IgD-negative memory B cell (primary cell): ENCODE measurements at regions not wholly inside any gene's neighbourhood (a gene's known extent, or its start where the extent isn't known, plus 50 kb on each side); places are given as distances from the start of the nearest gene placed in this dataset.
"Not testable (repeated sequence)": the region's sequence is repeated elsewhere in the genome, so short reads cannot be mapped to it uniquely, and the experiment has no call there.

Experiments
- H3K27ac Mint-ChIP-seq, 3 donors: one replicate each; pipeline ENCODE4 v1.8.0; 2020 to 2022; ENCODE audit warnings: mild to moderate bottlenecking in 3 of 3, mixed read lengths in 3 of 3, moderate library complexity in 1 of 3
- H3K27me3 Mint-ChIP-seq: one replicate; pipeline ENCODE4 v1.8.0; 2021; ENCODE audit warnings: mixed read lengths
- H3K36me3 Mint-ChIP-seq: one replicate; pipeline ENCODE4 v1.8.0; 2020; ENCODE audit warnings: mild to moderate bottlenecking, mixed read lengths
- H3K4me1 Mint-ChIP-seq, 3 donors: one replicate each; pipeline ENCODE4 v1.8.0; 2020 to 2022; ENCODE audit warnings: mixed read lengths in 3 of 3, mild to moderate bottlenecking in 1 of 3
- H3K4me3 Mint-ChIP-seq, 4 donors: one replicate each; pipeline ENCODE4 v1.8.0; 2020 to 2022; ENCODE audit warnings: mild to moderate bottlenecking in 4 of 4, mixed read lengths in 4 of 4, moderate library complexity in 3 of 4
- H3K9me3 Mint-ChIP-seq, 3 donors: one replicate each; pipeline ENCODE4 v1.8.0; 2020 to 2021; ENCODE audit warnings: mixed read lengths in 3 of 3, mild to moderate bottlenecking in 1 of 3

DNA sequence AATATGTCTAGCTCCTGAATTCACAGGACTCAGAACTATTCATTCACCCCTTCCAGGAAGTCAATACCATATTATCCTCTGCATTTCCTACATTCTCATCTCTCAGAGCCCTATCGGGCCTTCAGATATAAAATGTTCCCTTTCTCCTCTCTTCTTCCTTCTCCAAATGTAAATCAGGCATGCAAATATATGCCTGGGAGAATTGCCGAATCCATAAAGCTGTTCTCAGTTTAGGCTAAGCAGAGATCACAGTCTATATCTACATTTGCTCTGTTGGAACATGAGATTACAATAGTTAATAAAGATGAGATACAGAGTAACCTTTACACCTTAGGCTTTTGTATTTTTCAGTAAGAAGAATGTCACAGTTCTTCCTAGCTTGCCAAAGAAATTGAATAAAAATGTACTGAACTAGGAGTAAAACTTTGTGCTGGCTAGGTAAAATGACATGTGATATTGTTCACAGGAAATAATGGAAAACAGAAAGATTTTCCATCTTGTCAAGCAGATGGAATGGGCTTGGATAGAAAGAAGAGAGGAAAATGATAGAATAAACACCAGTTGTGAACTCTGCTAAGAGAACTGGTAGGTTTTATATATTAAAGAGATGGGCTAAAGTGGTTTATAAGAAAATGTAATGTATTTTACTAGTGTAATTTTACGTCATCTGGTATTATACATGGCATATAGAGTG is 161.5 kb downstream of the NRIP1 start:
- H3K4me1 Mint-ChIP-seq, result peaks cover 3 to 12% (median 7%) of the 10 kb centered on the region in 3 donors
- H3K36me3 Mint-ChIP-seq, result no peaks in the 10 kb centered on the region
- no peaks in the 10 kb centered on the region for H3K27me3 Mint-ChIP-seq
- H3K9me3 Mint-ChIP-seq, result no peaks in the 10 kb centered on the region
- peak overlapping the region in 1 of 3 donors; percentile 29 for H3K27ac Mint-ChIP-seq
- H3K4me3 Mint-ChIP-seq, result no peak overlapping the region

DNA sequence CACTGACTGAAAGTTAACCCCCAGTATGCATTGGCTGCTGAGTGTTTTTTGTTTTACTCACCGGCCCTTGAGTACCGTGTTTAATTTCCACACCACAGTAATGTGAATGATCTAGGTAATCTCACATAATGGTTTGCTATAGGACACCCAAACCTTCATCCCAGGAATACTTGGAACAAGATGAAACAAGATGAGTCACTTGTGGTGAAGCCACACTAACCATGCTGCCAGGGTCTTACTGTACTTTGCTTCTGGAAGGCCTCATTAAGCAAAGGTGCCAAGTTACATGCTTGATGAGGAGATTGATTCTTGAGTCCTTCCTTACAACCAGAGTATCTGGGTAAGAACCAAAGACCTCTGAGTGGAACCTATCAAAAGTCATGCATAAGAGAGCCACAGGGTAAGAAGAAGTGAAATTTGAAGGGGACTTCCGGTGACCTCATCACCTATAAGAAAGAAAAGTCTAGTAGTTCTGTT is 163.3 kb downstream of the NRIP1 start:
- Mint-ChIP-seq H3K27ac (peak overlapping the region in 1 of 3 donors; percentile 10), H3K36me3 (no peaks in the 10 kb centered on the region), H3K4me3 (no peak overlapping the region), H3K4me1 (peaks cover 3 to 12% (median 7%) of the 10 kb centered on the region in 3 donors), H3K27me3 (no peaks in the 10 kb centered on the region), H3K9me3 (no peaks in the 10 kb centered on the region)

DNA sequence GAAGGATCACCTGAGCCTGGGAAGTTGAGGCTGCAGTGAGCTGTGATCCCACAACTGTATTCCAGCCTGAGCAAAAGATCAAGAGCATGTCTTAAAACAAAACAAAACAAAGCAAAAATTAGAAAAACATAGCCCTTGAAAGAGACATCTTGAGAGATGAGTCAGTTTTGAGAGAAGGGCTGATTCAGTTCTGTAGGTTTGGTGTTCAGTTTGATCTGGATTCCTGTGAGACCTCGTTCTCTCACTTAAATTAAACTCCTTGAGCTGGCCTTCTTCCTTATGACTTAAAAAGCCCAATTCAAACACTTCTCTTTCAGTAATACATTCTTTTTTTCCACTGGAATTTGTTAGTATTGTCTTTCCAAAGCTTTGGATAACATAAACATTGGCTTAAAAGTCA is 164.2 kb downstream of the NRIP1 start:
- Mint-ChIP-seq H3K4me3 (no peak overlapping the region), H3K27ac (peak overlapping the region in 1 of 3 donors; percentile 28)

DNA sequence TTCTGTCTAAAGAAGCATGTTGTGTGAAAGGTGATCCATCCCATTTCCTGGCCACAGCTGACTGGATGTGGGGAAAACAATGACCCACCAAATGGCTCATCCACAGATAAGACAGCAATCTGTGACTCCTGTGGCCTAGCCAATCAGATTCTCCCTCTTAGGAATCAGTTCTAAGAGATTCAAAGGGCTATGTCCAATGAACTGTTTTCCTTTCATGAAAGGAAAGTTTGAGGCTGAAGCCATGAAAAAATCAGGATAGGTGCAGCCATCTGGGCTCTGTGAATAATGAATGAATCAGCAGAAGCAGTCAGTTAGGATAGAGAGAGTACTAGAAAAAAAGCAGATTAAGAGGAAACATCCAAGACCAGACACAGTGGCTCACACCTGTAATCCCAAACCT is 164.7 kb downstream of the NRIP1 start:
- Mint-ChIP-seq H3K27me3 (no peaks in the 10 kb centered on the region), H3K4me3 (no peak overlapping the region), H3K27ac (peak overlapping the region in 1 of 3 donors; percentile 28), H3K4me1 (peaks cover 3 to 12% (median 7%) of the 10 kb centered on the region in 3 donors), H3K9me3 (no peaks in the 10 kb centered on the region), H3K36me3 (no peaks in the 10 kb centered on the region)

More for the DNA sequence above, 164.2 kb downstream of the NRIP1 start:
- Mint-ChIP-seq H3K9me3 (no peaks in the 10 kb centered on the region), H3K27me3 (no peaks in the 10 kb centered on the region), H3K36me3 (no peaks in the 10 kb centered on the region), H3K4me1 (peaks cover 3 to 12% (median 7%) of the 10 kb centered on the region in 3 donors)

DNA sequence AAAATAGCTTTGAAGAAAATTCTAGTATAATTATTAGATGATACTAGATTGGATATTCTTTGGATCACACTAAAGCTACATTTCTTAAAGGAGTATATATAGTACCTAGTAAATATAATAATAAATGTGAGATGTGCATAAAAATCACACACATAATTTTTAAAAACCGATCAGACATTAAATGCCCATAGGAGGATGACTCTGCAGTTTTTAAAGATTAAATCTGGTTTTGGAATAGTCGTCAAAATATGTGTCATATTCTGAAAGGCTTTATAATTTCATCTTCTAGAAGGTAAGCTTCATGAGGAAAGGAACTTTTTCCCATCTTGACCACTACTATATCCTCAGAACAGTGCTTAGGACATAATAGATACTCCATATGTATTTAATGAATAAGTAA is 169.0 kb downstream of the NRIP1 start:
- H3K27ac Mint-ChIP-seq, result no peak overlapping the region
- peaks cover 0 to 5% (median 0%) of the 10 kb centered on the region in 3 donors for H3K4me1 Mint-ChIP-seq
- H3K27me3 Mint-ChIP-seq, result peaks cover 2% of the 10 kb centered on the region
- no peaks in the 10 kb centered on the region for H3K36me3 Mint-ChIP-seq
- no peaks in the 10 kb centered on the region for H3K9me3 Mint-ChIP-seq
- H3K4me3 Mint-ChIP-seq, result no peak overlapping the region

DNA sequence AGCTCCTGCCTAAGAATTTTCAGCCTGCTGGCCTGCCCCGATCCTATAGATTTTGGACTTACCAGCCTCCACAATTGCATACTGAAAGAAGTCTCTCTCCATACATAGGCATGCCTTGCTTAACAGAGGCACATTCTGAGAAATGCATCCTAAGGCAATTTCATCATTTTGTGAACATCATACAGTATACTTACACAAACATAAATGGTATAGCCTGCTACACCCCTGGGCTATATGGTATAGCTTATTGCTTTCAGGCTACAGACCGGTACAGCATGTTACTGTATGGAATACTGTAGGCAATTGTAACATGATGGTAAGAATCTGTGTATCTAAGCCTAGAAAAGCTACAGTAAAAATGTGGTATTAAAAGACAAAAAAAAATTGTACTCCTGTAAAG is 174.7 kb downstream of the NRIP1 start:
- Mint-ChIP-seq H3K4me1 (peaks cover 0 to 4% (median 4%) of the 10 kb centered on the region in 3 donors), H3K27me3 (peaks cover 2% of the 10 kb centered on the region), H3K4me3 (no peak overlapping the region), H3K9me3 (no peaks in the 10 kb centered on the region), H3K36me3 (no peaks in the 10 kb centered on the region), H3K27ac (no peak overlapping the region)

DNA sequence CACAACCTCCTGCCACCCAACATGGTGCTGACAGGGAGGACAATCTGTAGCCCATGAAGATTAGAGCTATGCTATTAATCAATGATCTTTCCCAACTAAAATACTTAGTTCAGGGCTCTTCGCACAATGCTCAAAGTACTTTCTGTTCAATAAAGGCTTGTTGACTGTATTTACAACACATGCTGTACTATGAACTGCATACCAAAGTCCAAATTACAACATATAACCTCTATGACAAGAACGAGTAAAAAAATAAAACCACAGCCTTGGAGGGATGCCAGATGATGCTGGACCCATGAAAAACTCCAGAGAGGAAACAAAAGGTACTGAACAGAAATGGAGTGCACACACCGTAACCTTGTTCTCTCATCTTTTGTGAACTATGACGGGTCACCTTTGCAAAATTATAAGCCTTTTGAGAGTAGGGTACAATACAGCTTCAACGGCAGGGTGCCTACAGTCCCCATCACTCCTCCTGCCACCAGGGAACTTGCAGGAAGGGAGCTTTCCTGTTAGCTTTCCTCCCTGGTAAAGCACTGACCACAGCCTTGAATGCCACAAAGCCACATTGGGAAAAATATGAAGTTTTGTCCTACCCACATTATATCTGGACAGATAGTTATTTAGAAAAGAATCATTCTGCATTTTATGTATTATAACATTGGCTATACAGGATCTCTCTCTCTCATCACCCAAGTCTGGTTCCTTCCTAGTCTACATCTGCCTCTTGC is 175.6 kb downstream of the NRIP1 start:
- H3K4me3 Mint-ChIP-seq, result no peak overlapping the region
- no peaks in the 10 kb centered on the region for H3K9me3 Mint-ChIP-seq
- no peaks in the 10 kb centered on the region for H3K36me3 Mint-ChIP-seq
- no peak overlapping the region for H3K27ac Mint-ChIP-seq
- H3K4me1 Mint-ChIP-seq, result peaks cover 0 to 4% (median 4%) of the 10 kb centered on the region in 3 donors
- H3K27me3 Mint-ChIP-seq, result peaks cover 2% of the 10 kb centered on the region

DNA sequence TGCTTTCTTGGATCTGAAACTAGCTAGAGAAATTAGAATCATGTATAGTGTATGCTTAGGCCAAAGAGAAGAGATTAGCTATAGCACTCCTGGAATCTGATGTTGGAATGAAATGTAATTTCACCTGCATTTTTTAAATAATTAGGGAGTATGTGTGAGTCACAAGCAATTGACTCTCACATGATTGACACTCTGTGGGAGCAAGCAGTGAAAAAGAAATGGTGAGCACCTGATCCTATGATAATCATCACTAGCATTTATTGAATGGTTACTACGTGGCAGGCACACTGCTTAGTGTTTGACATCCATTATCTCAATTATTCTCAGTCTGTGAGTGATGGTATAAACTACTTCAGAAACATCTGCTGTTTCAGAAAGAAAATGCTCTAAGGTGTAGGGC is 176.6 kb downstream of the NRIP1 start:
- Mint-ChIP-seq H3K27me3 (peaks cover 2% of the 10 kb centered on the region), H3K4me1 (peaks cover 0 to 4% (median 4%) of the 10 kb centered on the region in 3 donors), H3K9me3 (no peaks in the 10 kb centered on the region), H3K4me3 (no peak overlapping the region), H3K36me3 (no peaks in the 10 kb centered on the region), H3K27ac (no peak overlapping the region)

DNA sequence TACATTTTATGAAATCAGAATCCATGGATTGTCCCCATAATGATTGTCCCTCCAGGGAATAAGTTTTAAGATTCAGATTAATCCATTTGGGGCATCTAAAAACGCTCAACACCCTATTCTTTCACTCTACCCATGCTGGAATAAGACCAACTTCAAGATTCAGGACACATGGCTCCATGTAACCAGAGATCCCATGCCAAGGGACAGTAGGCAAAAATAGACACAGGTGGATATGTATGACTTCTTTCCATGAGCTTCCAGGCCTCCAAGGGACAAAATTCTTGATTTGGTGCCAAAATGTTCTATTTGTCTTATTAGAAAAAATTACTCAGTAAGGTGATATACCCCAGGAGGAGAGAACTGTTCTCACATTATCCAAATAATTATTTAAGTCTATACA is 178.8 kb downstream of the NRIP1 start:
- H3K9me3 Mint-ChIP-seq, result no peaks in the 10 kb centered on the region

DNA sequence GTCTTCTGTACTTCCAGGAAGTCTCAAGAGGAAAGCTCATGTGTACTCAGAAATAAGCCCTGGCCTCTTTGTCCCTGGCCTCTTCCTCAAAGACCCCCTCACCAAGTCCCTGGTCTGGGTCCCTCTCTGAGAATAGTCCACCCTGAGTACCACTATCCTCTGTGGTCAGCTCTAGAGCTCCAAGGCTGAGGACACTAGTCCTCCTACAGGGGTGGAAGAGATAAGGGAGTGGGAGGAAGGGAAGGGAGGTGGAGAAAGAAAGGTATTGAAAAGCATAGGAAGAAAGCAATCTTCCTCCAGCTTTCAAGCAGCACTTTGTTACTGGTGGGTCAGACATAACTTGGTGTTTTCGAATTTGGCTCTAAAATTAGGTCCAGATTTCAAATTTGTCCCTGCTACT is 181.4 kb downstream of the NRIP1 start:
- no peaks in the 10 kb centered on the region for H3K27me3 Mint-ChIP-seq
- H3K4me3 Mint-ChIP-seq, result no peak overlapping the region
- peaks cover 19 to 26% (median 23%) of the 10 kb centered on the region in 3 donors for H3K4me1 Mint-ChIP-seq
- H3K27ac Mint-ChIP-seq, result no peak overlapping the region
- no peaks in the 10 kb centered on the region for H3K9me3 Mint-ChIP-seq
- H3K36me3 Mint-ChIP-seq, result no peaks in the 10 kb centered on the region

More for the DNA sequence above, 178.8 kb downstream of the NRIP1 start:
- no peak overlapping the region for H3K4me3 Mint-ChIP-seq
- peaks cover under 1 to 8% (median 6%) of the 10 kb centered on the region in 3 donors for H3K4me1 Mint-ChIP-seq
- no peak overlapping the region for H3K27ac Mint-ChIP-seq
- H3K27me3 Mint-ChIP-seq, result no peaks in the 10 kb centered on the region
- no peaks in the 10 kb centered on the region for H3K36me3 Mint-ChIP-seq

DNA sequence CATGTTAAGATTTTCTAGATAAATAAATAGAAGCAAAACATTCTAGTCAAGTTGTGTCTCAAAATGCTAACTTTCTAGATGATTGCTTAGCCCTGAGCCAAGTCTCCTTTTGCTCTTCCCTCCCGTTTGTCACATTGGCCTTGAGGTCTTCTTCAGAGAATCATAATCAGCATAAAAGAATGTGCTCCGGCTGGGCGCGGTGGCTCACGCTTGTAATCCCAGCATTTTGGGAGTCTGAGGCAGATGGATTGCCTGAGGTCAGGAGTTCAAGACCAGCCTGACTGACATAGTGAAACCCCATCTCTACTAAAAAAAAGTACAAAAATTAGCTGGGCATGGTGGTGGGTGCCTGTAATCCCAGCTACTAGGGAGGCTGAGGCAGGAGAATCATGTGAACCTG is 182.3 kb downstream of the NRIP1 start:
- H3K4me1 Mint-ChIP-seq, result peaks cover 23 to 34% (median 31%) of the 10 kb centered on the region in 3 donors
- not testable (repeated sequence) for H3K4me3 Mint-ChIP-seq, H3K27ac Mint-ChIP-seq, H3K9me3 Mint-ChIP-seq, H3K27me3 Mint-ChIP-seq, H3K36me3 Mint-ChIP-seq

DNA sequence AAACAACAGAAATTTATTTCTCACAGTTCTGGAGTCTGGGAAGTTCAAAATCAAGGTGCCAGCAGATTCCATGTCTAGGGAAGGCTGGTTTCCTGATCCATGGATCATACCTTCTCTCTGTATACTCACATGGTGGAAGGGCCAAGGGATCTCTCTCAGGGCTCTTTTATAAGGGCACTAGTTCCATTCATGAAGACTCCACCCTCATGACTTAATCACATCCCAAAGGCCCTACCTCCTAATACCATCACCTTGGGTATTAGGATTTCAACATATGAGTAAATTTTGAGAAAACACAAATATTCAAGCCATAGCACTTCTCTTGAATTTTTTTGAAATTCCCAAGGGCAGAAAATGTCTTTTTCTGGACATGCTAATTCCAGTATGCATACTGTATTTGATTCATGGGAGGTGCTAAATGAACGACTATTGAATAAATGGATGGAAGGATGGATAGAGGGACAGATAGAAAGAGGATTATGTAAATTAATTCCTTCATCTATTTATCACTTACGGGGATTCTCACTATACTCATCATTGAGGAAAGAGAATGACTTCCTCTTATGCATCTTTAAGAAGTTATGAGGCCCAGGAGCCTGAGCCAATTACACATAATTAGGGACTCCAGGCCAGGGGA is 182.8 kb downstream of the NRIP1 start:
- Mint-ChIP-seq H3K36me3 (no peaks in the 10 kb centered on the region), H3K4me1 (peaks cover 27 to 39% (median 36%) of the 10 kb centered on the region in 3 donors), H3K27me3 (no peaks in the 10 kb centered on the region), H3K9me3 (no peaks in the 10 kb centered on the region), H3K27ac (no peak overlapping the region), H3K4me3 (no peak overlapping the region)

DNA sequence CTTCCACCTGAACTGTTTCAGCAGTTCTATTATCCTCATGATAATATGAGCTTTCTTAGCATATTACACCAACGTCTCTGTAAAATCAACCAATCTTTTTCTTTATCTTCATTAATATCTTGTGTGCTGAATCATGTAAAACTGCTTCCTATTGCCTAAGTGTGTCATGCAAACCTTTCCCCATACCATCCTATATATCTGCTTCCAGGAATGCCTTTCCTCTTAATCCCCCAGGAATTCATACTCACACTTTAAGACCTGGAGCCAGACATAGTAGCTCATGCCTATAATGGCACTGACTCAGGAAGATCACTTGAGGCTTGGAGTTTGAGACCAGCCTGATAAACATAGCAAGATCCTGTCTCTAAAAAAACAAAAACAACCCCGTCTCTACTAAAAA is 183.9 kb downstream of the NRIP1 start:
- H3K9me3 Mint-ChIP-seq, result no peaks in the 10 kb centered on the region
- H3K4me1 Mint-ChIP-seq, result peaks cover 36 to 49% (median 46%) of the 10 kb centered on the region in 3 donors
- H3K27me3 Mint-ChIP-seq, result no peaks in the 10 kb centered on the region
- no peaks in the 10 kb centered on the region for H3K36me3 Mint-ChIP-seq
- no peak overlapping the region for H3K27ac Mint-ChIP-seq
- peak overlapping the region in 1 of 4 donors; percentile 70 for H3K4me3 Mint-ChIP-seq

DNA sequence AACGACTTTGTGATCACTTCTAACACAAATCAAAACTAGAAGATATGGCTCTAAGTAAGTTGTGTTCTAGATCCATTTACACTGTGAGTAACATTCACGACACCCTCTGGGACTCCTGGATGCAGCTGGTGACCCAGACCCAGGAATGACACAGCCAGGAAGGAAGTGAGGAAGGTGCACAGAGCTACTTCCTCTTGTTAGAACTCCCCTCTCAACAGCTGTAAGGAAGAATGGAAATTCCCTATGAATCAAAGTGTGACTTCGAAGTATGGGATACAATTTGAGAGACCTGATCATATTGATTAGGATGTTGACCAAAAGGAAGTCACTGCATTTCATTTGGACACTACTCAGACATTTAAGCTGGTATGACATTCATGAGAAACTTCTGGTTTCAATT is 185.3 kb downstream of the NRIP1 start:
- Mint-ChIP-seq H3K4me3 (peak overlapping the region in 3 of 4 donors; percentile 16 to 78 (median 61)), H3K36me3 (no peaks in the 10 kb centered on the region), H3K27ac (peak overlapping the region in 1 of 3 donors; percentile 36)

DNA sequence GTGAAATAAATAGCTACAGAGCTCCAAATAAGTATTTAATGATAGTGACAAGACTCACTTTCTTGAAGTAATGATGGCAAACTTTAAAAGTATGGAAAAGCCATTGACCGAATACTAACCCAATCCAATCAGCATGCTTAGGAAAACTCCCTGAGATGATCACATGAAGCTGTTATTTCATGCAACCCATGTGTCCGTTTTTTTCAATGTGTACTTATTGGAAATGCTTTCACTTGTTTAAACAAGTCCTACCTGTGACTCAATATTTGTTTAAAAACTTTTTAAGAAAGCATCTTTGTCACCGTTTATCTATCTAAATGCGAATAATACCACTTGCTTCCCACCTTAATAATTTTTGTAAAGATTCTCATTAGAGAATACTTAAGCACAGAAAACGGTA is 185.8 kb downstream of the NRIP1 start:
- Mint-ChIP-seq H3K27ac (no peak overlapping the region), H3K36me3 (no peaks in the 10 kb centered on the region), H3K4me3 (peak overlapping the region in 2 of 4 donors; percentile 61 to 78), H3K4me1 (peaks cover 41 to 54% (median 50%) of the 10 kb centered on the region in 3 donors), H3K9me3 (no peaks in the 10 kb centered on the region), H3K27me3 (no peaks in the 10 kb centered on the region)

More for the DNA sequence above, 185.3 kb downstream of the NRIP1 start:
- H3K9me3 Mint-ChIP-seq, result no peaks in the 10 kb centered on the region
- H3K27me3 Mint-ChIP-seq, result no peaks in the 10 kb centered on the region
- H3K4me1 Mint-ChIP-seq, result peaks cover 41 to 54% (median 50%) of the 10 kb centered on the region in 3 donors
